ENCODE measurements at regions not wholly inside any gene's neighbourhood (a gene's known extent, or its start where the extent isn't known, plus 50 kb on each side); places are given as distances from the start of the nearest gene placed in this dataset.

GRCh38 chr2:18433872-18434271, 126.6 kb downstream of the RDH14 start:
- DNase-seq (no peak), ATAC-seq (no peak)
- WGBS, 2 donors: 65 to 82% methylated on average over 1 of the region's 1 CpG
- Histone ChIP-seq H3K9me3 (no peaks in the 10 kb centered on the region), H3K27ac (no peak overlapping the region), H3K27me3 (no peaks in the 10 kb centered on the region), H3K36me3 (replicated peaks in 1 of 2; ENCODE audit: insufficient read depth in 1 of 2, low read depth in 2 of 2) (no peaks in the 10 kb centered on the region), H3K4me3 (no peak overlapping the region), H3K4me1 (no peaks in the 10 kb centered on the region)
- TF ChIP-seq POLR2A (IDR thresholded peaks at IDR 0.05) (no peak), CTCF (IDR thresholded peaks at IDR 0.05) (no peak)
- intact Hi-C loops (cut with DNase I): no loop called here

GRCh38 chr2:18432999-18433398, 127.5 kb downstream of the RDH14 start:
- 45 to 48% methylated on average over 5 of the region's 5 CpGs for WGBS, 2 donors
- TF ChIP-seq POLR2A (IDR thresholded peaks at IDR 0.05) (no peak), CTCF (IDR thresholded peaks at IDR 0.05) (no peak)
- ATAC-seq (no peak), DNase-seq (no peak)
- Histone ChIP-seq H3K36me3 (replicated peaks in 1 of 2; ENCODE audit: insufficient read depth in 1 of 2, low read depth in 2 of 2) (no peaks in the 10 kb centered on the region), H3K4me1 (no peaks in the 10 kb centered on the region), H3K27me3 (no peaks in the 10 kb centered on the region), H3K9me3 (no peaks in the 10 kb centered on the region), H3K27ac (no peak overlapping the region), H3K4me3 (no peak overlapping the region)
- intact Hi-C loops (cut with DNase I): no loop called here

GRCh38 chr2:18430996-18431748, 129.3 kb downstream of the RDH14 start:
- no peak for ATAC-seq
- H3K4me3 ChIP-seq: no peak overlapping the region
- intact Hi-C loops (cut with DNase I): no loop called here

GRCh38 chr2:18428516-18428915, 131.9 kb downstream of the RDH14 start:
- intact Hi-C loops (cut with DNase I): no loop called here
- H3K27ac ChIP-seq: no peak overlapping the region
- TF ChIP-seq CTCF (IDR thresholded peaks at IDR 0.05): no peak
- no peak for TF ChIP-seq POLR2A (IDR thresholded peaks at IDR 0.05)
- WGBS, 2 donors: 68 to 69% methylated on average over 6 of the region's 6 CpGs
- no peaks in the 10 kb centered on the region for H3K9me3 ChIP-seq
- no peaks in the 10 kb centered on the region for H3K27me3 ChIP-seq
- DNase-seq (no peak), ATAC-seq (no peak)
- no peaks in the 10 kb centered on the region for H3K36me3 ChIP-seq (replicated peaks in 1 of 2; ENCODE audit: insufficient read depth in 1 of 2, low read depth in 2 of 2)
- no peak overlapping the region for H3K4me3 ChIP-seq
- H3K4me1 ChIP-seq: no peaks in the 10 kb centered on the region

More at GRCh38 chr2:18430996-18431748, 129.3 kb downstream of the RDH14 start:
- H3K4me1 ChIP-seq: no peaks in the 10 kb centered on the region
- no peaks in the 10 kb centered on the region for H3K9me3 ChIP-seq
- H3K27ac ChIP-seq: no peak overlapping the region
- no peaks in the 10 kb centered on the region for H3K36me3 ChIP-seq (replicated peaks in 1 of 2; ENCODE audit: insufficient read depth in 1 of 2, low read depth in 2 of 2)
- TF ChIP-seq CTCF (IDR thresholded peaks at IDR 0.05): no peak
- no peak for TF ChIP-seq POLR2A (IDR thresholded peaks at IDR 0.05)
- no peaks in the 10 kb centered on the region for H3K27me3 ChIP-seq
- no peak for DNase-seq
- WGBS, 2 donors: 40 to 47% methylated on average over 4 of the region's 4 CpGs

- no peaks in the 10 kb centered on the region for H3K9me3 ChIP-seq
- H3K4me3 ChIP-seq: no peak overlapping the region
- H3K27ac ChIP-seq: no peak overlapping the region
- H3K4me1 ChIP-seq: no peaks in the 10 kb centered on the region
- no peaks in the 10 kb centered on the region for H3K36me3 ChIP-seq (replicated peaks in 1 of 2; ENCODE audit: insufficient read depth in 1 of 2, low read depth in 2 of 2)
- TF ChIP-seq CTCF (IDR thresholded peaks at IDR 0.05) (no peak), POLR2A (IDR thresholded peaks at IDR 0.05) (no peak)
- intact Hi-C loops (cut with DNase I): no loop called here
- DNase-seq (no peak), ATAC-seq (no peak)
- H3K27me3 ChIP-seq: no peaks in the 10 kb centered on the region
These were observed 132.7 kb downstream of the RDH14 start for GRCh38 chr2:18427762-18428161.
